HG03097 (cell line): ENCODE measurements at regions not wholly inside any gene's neighbourhood (a gene's known extent, or its start where the extent isn't known, plus 50 kb on each side); places are given as distances from the start of the nearest gene placed in this dataset.
"Not testable (repeated sequence)": the region's sequence is repeated elsewhere in the genome, so short reads cannot be mapped to it uniquely, and the experiment has no call there.

ENCODE experiments used
- ATAC-seq: cut with Tn5 transposase; IDR thresholded peaks from one replicate; pipeline ENCODE4 v1.9.1; 2021; ENCODE audit not compliant: unreplicated experiment, low FRiP score

DNA sequence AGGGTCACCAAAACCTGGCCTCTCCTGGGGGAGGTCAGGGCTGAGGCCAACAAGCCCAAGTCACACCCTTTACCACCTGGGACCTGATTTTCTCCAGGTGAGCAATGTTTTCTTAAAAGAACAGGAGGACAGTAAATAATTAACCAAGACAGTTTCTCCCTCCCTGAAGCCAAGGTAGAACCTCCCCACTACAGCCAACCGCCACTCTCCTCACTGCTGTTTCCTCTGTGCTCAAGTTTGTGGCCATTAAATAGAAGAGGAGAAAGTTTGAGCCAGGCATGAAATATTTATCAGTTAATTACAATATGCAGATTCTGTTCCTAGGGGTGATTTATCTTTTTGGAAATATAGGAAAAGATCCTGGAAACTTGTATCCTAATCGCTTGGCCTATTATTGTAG, 150.6 kb upstream of the ANKRD20A1 start:
- not testable (repeated sequence) for ATAC-seq

DNA sequence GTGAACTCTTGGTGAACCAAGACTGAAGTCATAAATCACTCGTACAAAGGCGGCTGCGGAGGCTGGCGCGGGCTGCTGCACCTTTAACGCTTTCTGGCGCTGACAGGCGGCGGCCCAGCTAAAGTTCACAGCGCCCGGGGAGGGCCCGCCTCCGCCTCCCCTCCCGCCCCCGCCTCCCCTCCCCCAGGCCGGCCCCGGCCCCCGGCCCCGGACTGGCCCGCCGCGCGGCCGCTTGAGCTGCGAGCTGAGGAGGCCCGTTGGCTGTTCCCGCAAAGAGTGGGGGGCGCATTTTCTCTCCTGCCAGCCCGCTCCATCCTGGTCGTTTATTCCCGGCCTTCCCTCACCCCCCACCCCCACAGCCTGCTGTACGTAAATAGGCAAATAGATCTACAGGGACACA, 147.3 kb upstream of the ANKRD20A1 start:
- ATAC-seq, result not testable (repeated sequence)

- ATAC-seq, result not testable (repeated sequence)
These were observed 146.8 kb upstream of the ANKRD20A1 start for GRCh38 chr9:67711931-67712330.

DNA sequence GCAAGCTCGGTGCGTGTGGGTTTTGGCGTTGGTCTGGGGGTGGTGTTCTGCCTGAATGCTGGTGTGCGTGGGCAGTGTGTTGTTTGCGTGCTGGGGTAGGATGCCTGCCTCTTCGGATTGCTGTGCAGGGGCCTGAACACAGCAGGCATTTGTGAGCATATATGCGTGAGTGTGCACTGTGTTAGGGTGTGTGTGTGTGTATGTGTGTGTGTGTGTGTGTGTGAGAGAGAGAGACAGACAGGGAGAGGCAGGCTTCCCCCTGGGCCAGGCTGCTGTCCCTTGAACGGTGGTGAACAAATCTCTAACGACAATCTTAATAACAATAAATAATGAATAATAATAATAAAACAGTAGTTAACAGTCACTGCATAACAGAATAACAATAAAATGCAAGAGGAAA, 145.8 kb upstream of the ANKRD20A1 start:
- ATAC-seq, result not testable (repeated sequence)

DNA sequence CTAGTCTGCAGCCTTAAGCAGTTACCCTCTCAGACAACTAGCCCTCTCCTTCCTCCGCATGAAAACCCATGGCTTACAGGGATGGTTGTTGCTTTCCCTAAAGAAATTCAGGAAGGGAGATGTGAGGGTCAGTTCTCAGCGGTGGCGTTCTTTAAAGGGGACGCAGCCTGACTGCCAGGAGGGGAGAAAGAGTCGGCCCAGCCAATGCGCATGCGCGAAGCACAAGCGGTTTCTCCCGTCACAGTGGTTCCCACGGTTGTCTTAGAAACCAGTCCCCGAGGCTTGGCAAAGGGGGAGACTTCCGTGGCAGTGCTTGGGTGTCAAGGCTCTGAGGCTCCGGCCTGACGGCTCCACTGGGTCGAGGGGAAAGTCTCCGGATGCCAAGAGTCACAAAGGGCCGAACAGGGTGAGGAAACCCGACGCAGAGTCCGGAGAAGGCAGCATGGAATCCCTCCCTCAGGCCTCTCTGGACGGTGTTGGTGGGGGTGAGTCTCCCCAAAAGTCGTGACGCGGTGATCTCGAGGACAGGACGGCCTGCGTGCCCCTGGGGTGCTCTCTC, 140.8 kb upstream of the ANKRD20A1 start:
- ATAC-seq, result not testable (repeated sequence)

DNA sequence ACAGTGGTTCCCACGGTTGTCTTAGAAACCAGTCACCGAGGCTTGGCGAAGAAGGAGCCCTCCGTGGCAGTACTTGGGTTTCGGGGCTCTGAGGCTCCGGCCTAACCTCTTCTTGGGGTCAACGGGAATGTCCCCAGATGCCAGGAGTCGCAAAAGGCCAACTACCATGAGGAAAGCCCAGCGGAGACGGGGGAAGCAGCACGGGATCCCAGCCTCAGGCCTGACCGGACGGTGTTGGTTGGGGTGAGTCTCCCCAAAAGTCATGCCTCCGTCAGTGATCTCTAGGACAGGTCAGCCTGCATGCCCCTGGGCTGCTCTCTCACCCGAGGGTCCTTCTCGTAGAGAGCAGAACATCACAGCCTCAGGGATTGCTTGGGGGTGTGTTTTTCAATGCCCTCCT, 138.2 kb upstream of the ANKRD20A1 start:
- ATAC-seq, result not testable (repeated sequence)

GRCh38 chr9:67722460-67723090, 136.2 kb upstream of the ANKRD20A1 start:
- ATAC-seq, result peak; percentile 92

DNA sequence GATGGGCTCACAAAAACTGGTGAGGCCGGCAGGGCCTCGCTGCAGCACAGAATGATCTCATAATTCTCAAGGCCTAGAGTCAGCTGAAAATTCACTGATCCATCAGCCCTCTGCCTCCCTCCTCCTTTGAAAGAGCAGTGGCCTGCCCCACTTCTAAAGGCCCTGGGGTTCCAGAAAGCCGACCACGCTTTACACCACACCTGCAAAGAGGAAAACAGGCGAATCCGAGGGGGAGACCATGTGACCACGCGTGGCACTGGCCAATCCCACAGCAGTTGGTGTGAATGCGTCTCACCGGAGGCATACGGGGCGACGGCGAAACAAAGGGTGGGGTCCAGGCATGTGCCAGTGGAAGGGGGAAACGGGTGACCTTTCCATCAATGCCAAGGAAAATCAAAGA, 135.5 kb upstream of the ANKRD20A1 start:
- ATAC-seq, result not testable (repeated sequence)

DNA sequence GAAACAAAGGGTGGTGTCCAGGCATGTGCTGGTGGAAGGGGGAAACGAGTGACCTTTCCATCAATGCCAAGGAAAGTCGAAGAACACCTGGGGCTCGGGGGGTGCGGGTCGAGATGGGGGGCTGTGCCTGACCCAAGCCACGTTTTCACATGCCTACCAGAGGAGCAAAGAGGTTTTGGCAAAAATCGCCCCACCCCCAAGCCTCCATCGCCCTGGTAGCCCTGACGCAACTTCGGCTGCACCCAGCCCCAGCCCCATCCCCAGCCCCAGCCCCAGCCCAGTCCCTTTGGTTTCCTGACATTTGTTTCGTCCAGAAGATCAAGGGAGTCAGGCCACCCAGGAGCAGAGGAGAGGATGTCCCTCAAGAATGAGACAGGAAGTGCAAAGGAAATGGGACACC, 133.8 kb upstream of the ANKRD20A1 start:
- not testable (repeated sequence) for ATAC-seq

DNA sequence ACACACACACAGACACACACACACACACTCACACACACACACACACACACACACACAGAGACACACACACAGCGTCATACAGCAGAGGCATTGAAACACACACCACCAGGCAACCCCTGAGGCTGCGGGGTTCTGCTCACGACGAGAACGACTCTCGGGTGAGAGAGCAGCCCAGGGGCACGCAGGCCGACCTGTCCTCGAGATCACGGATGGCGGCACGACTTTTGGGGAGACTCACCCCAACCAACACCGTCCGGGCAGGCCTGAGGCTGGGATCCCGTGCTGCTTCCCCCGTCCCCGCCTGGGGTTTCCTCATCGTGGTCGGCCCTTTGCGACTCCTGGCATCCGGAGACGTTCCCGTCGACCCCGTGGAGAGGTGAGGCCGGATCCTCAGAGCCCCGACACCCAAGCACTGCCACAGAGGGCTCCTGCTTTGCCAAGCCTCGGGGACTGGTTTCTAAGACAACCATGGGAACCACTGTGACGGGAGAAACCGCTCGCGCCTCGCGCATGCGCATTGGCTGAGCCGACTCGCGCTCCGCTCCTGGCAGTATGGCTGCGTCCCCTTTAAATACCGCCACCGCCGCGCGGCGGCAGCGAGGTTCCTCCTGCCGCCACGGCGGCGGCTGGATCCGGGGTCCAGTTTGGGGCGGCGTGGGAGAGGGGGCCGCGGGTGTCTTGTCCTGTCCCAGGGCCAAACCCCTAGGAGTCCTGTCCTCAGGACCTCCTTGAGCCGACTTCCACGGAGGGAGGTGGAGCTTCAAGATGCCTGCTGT, 132.3 kb upstream of the ANKRD20A1 start:
- peak; percentile 81 for ATAC-seq

DNA sequence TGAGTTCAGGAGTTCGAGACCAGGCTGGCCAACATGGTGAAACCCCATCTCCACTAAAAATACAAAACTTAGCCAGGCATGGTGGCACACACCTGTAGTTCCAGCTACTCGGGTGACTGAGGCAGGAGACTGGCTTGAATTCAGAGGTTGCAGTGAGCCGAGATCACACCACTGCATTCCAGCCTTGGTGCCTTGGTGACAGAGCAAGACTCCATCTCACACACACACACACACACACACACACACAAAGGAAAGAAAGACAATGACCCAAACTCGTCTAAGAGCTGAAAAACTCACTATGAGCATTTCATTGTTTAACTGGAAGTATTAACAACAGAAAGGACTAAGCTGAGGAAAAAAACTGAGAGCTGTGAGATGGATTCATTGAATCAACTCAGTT, 95.6 kb upstream of the ANKRD20A1 start:
- not testable (repeated sequence) for ATAC-seq

- not testable (repeated sequence) for ATAC-seq
These were observed 86.9 kb upstream of the ANKRD20A1 start for GRCh38 chr9:67771807-67772206.

DNA sequence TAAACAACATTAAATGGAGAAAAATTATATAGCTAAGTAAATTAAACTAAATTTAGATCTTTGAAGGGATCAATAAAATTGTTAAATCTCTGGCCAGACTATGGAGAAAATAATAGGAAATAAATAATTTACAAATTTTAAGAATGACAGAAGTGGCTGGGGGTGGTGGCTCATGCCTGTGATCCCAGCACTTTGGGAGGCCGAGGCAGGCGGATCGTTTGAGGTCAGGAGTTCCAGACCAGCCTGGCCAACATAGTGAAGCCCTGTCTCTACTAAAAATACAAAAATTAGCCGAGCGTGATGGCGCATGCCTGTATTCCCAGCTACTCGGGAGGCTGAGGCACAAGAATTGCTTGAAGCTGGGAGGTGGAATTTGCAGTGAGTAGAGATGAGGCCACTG, 58.6 kb upstream of the ANKRD20A1 start:
- not testable (repeated sequence) for ATAC-seq
